SK-N-SH treated with all-trans-retinoic acid at 6 μM for 48 hours (cell line): ENCODE measurements at regions not wholly inside any gene's neighbourhood (a gene's known extent, or its start where the extent isn't known, plus 50 kb on each side); places are given as distances from the start of the nearest gene placed in this dataset.

Experiments used
- ATAC-seq: fragments of 200-7000 bp; cut with Tn5 transposase; 3 replicates; pipeline ENCODE4 v1.9.1; 2020; ENCODE audit warnings: mild to moderate bottlenecking, moderate library complexity
- ARNTL ChIP-seq: fragments of 450-650 bp; formaldehyde crosslinking; IDR thresholded peaks from 2 replicates; pipeline ENCODE4 v1.5.0; 2020; ENCODE audit warnings: low read depth, mild to moderate bottlenecking, moderate library complexity, borderline replicate concordance
- BACH2 ChIP-seq: fragments of 250-450 bp; sonication (Bioruptor Pico); IDR thresholded peaks from 2 replicates; pipeline ENCODE4 v1.9.0; 2021; ENCODE audit warnings: mild to moderate bottlenecking, borderline replicate concordance
- CSDC2 ChIP-seq: fragments of 250-450 bp; sonication (Bioruptor Pico); IDR thresholded peaks from 2 replicates; pipeline ENCODE4 v1.5.0; 2020; ENCODE audit warnings: mild to moderate bottlenecking, moderate library complexity
- ESRRG ChIP-seq: fragments of 250-450 bp; sonication (Bioruptor Pico); IDR thresholded peaks from 2 replicates; pipeline ENCODE4 v1.6.1; 2021; ENCODE audit warnings: mild to moderate bottlenecking
- GLIS3 ChIP-seq: fragments of 250-450 bp; sonication (Bioruptor Pico); IDR thresholded peaks from 2 replicates; pipeline ENCODE4 v1.5.0; 2020; ENCODE audit warnings: mild to moderate bottlenecking, moderate library complexity
- ISL1 ChIP-seq: fragments of 250-450 bp; sonication (Bioruptor Pico); IDR thresholded peaks from 2 replicates; pipeline ENCODE4 v2.1.2; 2022; ENCODE audit warnings: mild to moderate bottlenecking, moderate library complexity
- OSR1 ChIP-seq: fragments of 250-450 bp; sonication (Bioruptor Pico); IDR thresholded peaks from 2 replicates; pipeline ENCODE4 v1.8.0; 2022; ENCODE audit warnings: moderate library complexity, mild to moderate bottlenecking, inconsistent platforms
- RARB ChIP-seq: fragments of 250-450 bp; sonication (Bioruptor Pico); IDR thresholded peaks from 2 replicates; pipeline ENCODE4 v1.8.0; 2021; ENCODE audit warnings: mild to moderate bottlenecking, moderate library complexity
- SNAI2 ChIP-seq: fragments of 250-450 bp; sonication (Bioruptor Pico); IDR thresholded peaks from 2 replicates; pipeline ENCODE4 v1.5.0; 2020; ENCODE audit warnings: mild to moderate bottlenecking, moderate library complexity
- TCF4 ChIP-seq: fragments of 250-450 bp; sonication (Bioruptor Pico); IDR thresholded peaks from 2 replicates; pipeline ENCODE4 v1.8.0; 2021; ENCODE audit warnings: mild to moderate bottlenecking, moderate library complexity, borderline replicate concordance
- TOX ChIP-seq: fragments of 250-450 bp; sonication (Bioruptor Pico); IDR thresholded peaks from 2 replicates; pipeline ENCODE4 v1.8.0; 2021; ENCODE audit warnings: mild to moderate bottlenecking, moderate library complexity, borderline replicate concordance
- ZC3H10 ChIP-seq: fragments of 250-450 bp; sonication (Bioruptor Pico); IDR thresholded peaks from 2 replicates; pipeline ENCODE4 v1.5.1; 2021; ENCODE audit warnings: mild to moderate bottlenecking, moderate library complexity
- ZFP3 ChIP-seq: fragments of 250-450 bp; sonication (Bioruptor Pico); IDR thresholded peaks from 2 replicates; pipeline ENCODE4 v1.5.0; 2020; ENCODE audit warnings: mild to moderate bottlenecking, moderate library complexity
- ZFP30 ChIP-seq: fragments of 450-650 bp; formaldehyde crosslinking; IDR thresholded peaks from 2 replicates; pipeline ENCODE4 v1.5.0; 2022; ENCODE audit warnings: mild to moderate bottlenecking, moderate library complexity
- ZNF565 ChIP-seq: fragments of 450-650 bp; formaldehyde crosslinking; conservative IDR thresholded peaks from 2 replicates; pipeline ENCODE4 v1.5.0; 2020; ENCODE audit warnings: low read depth, mild to moderate bottlenecking, moderate library complexity
- ZNF8 ChIP-seq: fragments of 450-650 bp; formaldehyde crosslinking; IDR thresholded peaks from 2 replicates; pipeline ENCODE4 v1.5.0; 2020; ENCODE audit warnings: mild to moderate bottlenecking, moderate library complexity
- TF ChIP-seq, protein P1 (sequence below): fragments of 250-450 bp; sonication (Bioruptor Pico); IDR thresholded peaks from 2 replicates; pipeline ENCODE4 v1.5.1; 2020; ENCODE audit warnings: low read depth, mild to moderate bottlenecking, moderate library complexity
- TF ChIP-seq, protein P2 (sequence below): fragments of 250-450 bp; sonication (Bioruptor Pico); IDR thresholded peaks from 2 replicates; pipeline ENCODE4 v1.8.0; 2021; ENCODE audit warnings: low read depth, mild to moderate bottlenecking, moderate library complexity, borderline replicate concordance
- TF ChIP-seq, protein P3 (sequence below): fragments of 250-450 bp; sonication (Bioruptor Pico); IDR thresholded peaks from 2 replicates; pipeline ENCODE4 v1.5.1; 2021; ENCODE audit warnings: mild to moderate bottlenecking, moderate library complexity
- TF ChIP-seq, protein P4 (sequence below): fragments of 250-450 bp; sonication (Bioruptor Pico); IDR thresholded peaks from 2 replicates; pipeline ENCODE4 v1.5.0; 2020; ENCODE audit warnings: mild to moderate bottlenecking, moderate library complexity
- TF ChIP-seq, protein P5 (sequence below): fragments of 250-450 bp; sonication (Bioruptor Pico); IDR thresholded peaks from 2 replicates; pipeline ENCODE4 v1.8.0; 2020; ENCODE audit warnings: mild to moderate bottlenecking, moderate library complexity, borderline replicate concordance

DNA sequence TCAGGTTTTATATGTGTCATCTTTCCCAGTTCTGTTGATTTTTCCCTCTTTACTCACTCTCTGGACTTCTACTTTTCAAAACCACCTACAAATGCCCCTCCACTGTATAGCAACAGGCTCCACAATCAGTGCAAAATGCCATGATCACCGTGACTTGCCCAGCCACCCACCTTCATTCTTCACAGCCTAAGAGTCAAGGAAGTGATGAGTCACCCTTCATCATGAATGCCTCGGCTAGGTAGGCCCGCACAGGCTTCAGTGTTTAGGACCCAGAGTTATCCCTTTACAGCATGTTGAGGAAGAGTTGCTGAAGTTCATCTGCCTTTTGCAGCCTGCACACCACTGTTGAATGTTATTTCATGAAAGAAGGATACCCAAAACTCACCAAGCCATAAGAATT, 158.6 kb downstream of the PMP22 start (continued):
- TF ChIP-seq, protein P1, sequence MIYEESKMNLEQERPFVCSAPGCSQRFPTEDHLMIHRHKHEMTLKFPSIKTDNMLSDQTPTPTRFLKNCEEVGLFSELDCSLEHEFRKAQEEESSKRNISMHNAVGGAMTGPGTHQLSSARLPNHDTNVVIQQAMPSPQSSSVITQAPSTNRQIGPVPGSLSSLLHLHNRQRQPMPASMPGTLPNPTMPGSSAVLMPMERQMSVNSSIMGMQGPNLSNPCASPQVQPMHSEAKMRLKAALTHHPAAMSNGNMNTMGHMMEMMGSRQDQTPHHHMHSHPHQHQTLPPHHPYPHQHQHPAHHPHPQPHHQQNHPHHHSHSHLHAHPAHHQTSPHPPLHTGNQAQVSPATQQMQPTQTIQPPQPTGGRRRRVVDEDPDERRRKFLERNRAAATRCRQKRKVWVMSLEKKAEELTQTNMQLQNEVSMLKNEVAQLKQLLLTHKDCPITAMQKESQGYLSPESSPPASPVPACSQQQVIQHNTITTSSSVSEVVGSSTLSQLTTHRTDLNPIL (CRISPR knock-in tag): no peak
- no peak for TF ChIP-seq CSDC2 (CRISPR knock-in tag)
- TF ChIP-seq, all 23 proteins: peak for 0

DNA sequence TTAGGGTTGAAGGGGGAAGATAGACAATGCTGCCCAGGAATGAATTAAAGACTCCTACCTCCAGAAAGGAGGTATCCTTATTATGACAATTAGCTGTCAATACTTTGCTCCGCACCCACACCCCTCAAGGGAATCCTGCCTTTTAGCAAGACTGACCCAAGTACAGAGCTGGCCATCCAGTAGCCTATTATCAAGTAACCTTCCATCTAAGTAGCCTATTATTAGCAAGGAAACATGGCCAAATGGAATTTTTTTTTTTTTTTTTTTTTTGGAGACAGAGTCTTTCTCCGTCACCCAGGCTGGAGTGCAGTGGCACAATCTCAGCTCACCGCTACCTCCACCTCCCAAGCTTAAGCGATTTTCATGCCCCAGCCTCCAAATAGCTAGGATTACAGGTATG, 161.3 kb downstream of the PMP22 start:
- TF ChIP-seq, protein P2, sequence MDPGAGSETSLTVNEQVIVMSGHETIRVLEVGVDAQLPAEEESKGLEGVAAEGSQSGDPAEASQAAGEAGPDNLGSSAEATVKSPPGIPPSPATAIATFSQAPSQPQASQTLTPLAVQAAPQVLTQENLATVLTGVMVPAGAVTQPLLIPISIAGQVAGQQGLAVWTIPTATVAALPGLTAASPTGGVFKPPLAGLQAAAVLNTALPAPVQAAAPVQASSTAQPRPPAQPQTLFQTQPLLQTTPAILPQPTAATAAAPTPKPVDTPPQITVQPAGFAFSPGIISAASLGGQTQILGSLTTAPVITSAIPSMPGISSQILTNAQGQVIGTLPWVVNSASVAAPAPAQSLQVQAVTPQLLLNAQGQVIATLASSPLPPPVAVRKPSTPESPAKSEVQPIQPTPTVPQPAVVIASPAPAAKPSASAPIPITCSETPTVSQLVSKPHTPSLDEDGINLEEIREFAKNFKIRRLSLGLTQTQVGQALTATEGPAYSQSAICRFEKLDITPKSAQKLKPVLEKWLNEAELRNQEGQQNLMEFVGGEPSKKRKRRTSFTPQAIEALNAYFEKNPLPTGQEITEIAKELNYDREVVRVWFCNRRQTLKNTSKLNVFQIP: no peak
- TF ChIP-seq OSR1 (no peak), TCF4 (CRISPR knock-in tag) (no peak), GLIS3 (CRISPR knock-in tag) (no peak), SNAI2 (CRISPR knock-in tag) (no peak), ZFP30 (no peak), BACH2 (CRISPR knock-in tag) (no peak), ESRRG (CRISPR knock-in tag) (no peak), ZFP3 (CRISPR knock-in tag) (no peak), ARNTL (CRISPR knock-in tag) (no peak), ZNF8 (CRISPR knock-in tag) (no peak), RARB (no peak)
- TF ChIP-seq, protein P3, sequence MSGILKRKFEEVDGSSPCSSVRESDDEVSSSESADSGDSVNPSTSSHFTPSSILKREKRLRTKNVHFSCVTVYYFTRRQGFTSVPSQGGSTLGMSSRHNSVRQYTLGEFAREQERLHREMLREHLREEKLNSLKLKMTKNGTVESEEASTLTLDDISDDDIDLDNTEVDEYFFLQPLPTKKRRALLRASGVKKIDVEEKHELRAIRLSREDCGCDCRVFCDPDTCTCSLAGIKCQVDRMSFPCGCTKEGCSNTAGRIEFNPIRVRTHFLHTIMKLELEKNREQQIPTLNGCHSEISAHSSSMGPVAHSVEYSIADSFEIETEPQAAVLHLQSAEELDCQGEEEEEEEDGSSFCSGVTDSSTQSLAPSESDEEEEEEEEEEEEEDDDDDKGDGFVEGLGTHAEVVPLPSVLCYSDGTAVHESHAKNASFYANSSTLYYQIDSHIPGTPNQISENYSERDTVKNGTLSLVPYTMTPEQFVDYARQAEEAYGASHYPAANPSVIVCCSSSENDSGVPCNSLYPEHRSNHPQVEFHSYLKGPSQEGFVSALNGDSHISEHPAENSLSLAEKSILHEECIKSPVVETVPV: no peak
- TF ChIP-seq, protein P4, sequence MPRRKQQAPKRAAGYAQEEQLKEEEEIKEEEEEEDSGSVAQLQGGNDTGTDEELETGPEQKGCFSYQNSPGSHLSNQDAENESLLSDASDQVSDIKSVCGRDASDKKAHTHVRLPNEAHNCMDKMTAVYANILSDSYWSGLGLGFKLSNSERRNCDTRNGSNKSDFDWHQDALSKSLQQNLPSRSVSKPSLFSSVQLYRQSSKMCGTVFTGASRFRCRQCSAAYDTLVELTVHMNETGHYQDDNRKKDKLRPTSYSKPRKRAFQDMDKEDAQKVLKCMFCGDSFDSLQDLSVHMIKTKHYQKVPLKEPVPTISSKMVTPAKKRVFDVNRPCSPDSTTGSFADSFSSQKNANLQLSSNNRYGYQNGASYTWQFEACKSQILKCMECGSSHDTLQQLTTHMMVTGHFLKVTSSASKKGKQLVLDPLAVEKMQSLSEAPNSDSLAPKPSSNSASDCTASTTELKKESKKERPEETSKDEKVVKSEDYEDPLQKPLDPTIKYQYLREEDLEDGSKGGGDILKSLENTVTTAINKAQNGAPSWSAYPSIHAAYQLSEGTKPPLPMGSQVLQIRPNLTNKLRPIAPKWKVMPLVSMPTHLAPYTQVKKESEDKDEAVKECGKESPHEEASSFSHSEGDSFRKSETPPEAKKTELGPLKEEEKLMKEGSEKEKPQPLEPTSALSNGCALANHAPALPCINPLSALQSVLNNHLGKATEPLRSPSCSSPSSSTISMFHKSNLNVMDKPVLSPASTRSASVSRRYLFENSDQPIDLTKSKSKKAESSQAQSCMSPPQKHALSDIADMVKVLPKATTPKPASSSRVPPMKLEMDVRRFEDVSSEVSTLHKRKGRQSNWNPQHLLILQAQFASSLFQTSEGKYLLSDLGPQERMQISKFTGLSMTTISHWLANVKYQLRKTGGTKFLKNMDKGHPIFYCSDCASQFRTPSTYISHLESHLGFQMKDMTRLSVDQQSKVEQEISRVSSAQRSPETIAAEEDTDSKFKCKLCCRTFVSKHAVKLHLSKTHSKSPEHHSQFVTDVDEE (CRISPR knock-in tag): no peak
- TF ChIP-seq, all 23 proteins: peak for 0
- no peak for ATAC-seq

DNA sequence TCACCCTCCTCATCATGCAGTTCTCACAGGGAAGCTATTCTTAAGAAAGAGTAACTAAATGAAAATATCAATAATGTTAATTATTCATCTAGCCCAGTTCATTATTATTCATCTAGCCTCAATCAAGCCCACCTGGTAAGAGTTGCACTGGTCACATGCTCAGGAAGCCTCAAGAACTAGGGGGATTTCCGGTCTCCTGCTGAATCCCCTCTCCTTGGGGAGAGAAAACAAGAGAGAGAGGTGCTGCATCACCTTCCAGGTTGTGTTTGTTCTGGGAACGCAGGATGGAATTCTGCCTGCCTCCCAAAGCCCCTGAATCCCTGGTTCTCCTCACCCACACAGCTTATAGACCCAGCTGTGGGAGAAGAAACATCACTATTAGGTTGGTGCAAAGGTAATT, 164.0 kb downstream of the PMP22 start:
- ATAC-seq: no peak

DNA sequence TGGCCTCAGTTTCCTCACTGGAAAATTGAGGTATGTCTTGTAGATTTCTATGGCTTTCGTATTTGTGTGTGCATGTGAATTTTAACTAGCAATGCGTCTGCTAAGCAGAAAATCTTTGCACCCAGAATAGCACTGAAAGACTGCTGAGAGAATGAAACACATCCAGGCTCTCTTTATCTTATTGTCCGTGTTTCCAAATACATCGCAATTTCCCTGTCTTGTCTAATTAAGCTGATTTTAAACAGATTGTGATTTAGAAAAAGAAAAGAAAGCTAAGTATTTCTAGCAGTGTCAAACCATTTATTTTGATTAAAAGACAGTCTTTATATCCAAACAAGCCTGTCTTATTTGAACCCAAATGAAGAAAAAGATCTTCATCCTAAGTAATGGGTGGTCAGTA, 168.6 kb downstream of the PMP22 start:
- no peak for ATAC-seq
- TF ChIP-seq, protein P2: no peak
- TF ChIP-seq, protein P4 (CRISPR knock-in tag): no peak
- TF ChIP-seq TOX (CRISPR knock-in tag) (no peak), ZFP30 (no peak), ISL1 (CRISPR knock-in tag) (no peak), TCF4 (CRISPR knock-in tag) (no peak), GLIS3 (CRISPR knock-in tag) (no peak), ESRRG (CRISPR knock-in tag) (no peak), ZFP3 (CRISPR knock-in tag) (no peak), ZNF565 (no peak), BACH2 (CRISPR knock-in tag) (no peak), ZC3H10 (CRISPR knock-in tag) (no peak), ZNF8 (CRISPR knock-in tag) (no peak), OSR1 (no peak)
- TF ChIP-seq, protein P5, sequence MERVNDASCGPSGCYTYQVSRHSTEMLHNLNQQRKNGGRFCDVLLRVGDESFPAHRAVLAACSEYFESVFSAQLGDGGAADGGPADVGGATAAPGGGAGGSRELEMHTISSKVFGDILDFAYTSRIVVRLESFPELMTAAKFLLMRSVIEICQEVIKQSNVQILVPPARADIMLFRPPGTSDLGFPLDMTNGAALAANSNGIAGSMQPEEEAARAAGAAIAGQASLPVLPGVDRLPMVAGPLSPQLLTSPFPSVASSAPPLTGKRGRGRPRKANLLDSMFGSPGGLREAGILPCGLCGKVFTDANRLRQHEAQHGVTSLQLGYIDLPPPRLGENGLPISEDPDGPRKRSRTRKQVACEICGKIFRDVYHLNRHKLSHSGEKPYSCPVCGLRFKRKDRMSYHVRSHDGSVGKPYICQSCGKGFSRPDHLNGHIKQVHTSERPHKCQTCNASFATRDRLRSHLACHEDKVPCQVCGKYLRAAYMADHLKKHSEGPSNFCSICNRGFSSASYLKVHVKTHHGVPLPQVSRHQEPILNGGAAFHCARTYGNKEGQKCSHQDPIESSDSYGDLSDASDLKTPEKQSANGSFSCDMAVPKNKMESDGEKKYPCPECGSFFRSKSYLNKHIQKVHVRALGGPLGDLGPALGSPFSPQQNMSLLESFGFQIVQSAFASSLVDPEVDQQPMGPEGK: no peak
- TF ChIP-seq, protein P1 (CRISPR knock-in tag): no peak

More for the DNA sequence above, 164.0 kb downstream of the PMP22 start:
- TF ChIP-seq ESRRG (CRISPR knock-in tag): no peak
- TF ChIP-seq OSR1: no peak
